Smooth muscle cell (in vitro differentiated cells): ENCODE measurements at regions not wholly inside any gene's neighbourhood (a gene's known extent, or its start where the extent isn't known, plus 50 kb on each side); places are given as distances from the start of the nearest gene placed in this dataset.

Experiments used
- DNase-seq: peaks from one replicate; lab custom pipeline; 2025; ENCODE audit not compliant: unreplicated experiment; lab: John Stamatoyannopoulos, UW
- H2AFZ ChIP-seq: fragments of 200-600 bp; sonication (generic); 2 replicates; pipeline ENCODE4 v1.6.0; 2016; ENCODE audit warnings: antibody characterized with exemption, low read depth, mild to moderate bottlenecking
- H3F3A ChIP-seq: fragments of 200-600 bp; sonication (generic); 2 replicates; pipeline ENCODE4 v1.6.0; 2017; ENCODE audit warnings: antibody characterized with exemption, low read depth
- H3K27ac ChIP-seq: fragments of 200-600 bp; sonication (generic); 2 replicates; pipeline ENCODE4 v1.5.1; 2016; ENCODE audit warnings: low read depth, mild to moderate bottlenecking
- H3K27me3 ChIP-seq: fragments of 200-600 bp; sonication (generic); 2 replicates; pipeline ENCODE4 v1.6.1; 2016; ENCODE audit warnings: low read depth, mild to moderate bottlenecking
- H3K36me3 ChIP-seq: fragments of 200-600 bp; sonication (generic); 2 replicates; pipeline ENCODE4 v1.5.1; 2016; ENCODE audit warnings: low read depth
- H3K4me1 ChIP-seq: fragments of 200-600 bp; sonication (generic); 2 replicates; pipeline ENCODE4 v1.5.1; 2016; ENCODE audit warnings: low read depth
- H3K4me2 ChIP-seq: fragments of 200-600 bp; sonication (generic); 2 replicates; pipeline ENCODE4 v1.6.0; 2016; ENCODE audit warnings: mild to moderate bottlenecking
- H3K4me3 ChIP-seq: fragments of 200-600 bp; sonication (generic); 2 replicates; pipeline ENCODE4 v1.5.1; 2016; ENCODE audit warnings: mild to moderate bottlenecking
- H3K79me2 ChIP-seq: fragments of 200-600 bp; sonication (generic); 2 replicates; pipeline ENCODE4 v1.6.0; 2016; ENCODE audit warnings: low read depth, mild to moderate bottlenecking
- H3K9ac ChIP-seq: fragments of 200-600 bp; sonication (generic); 2 replicates; pipeline ENCODE4 v1.6.0; 2016; ENCODE audit warnings: low read depth
- H3K9me3 ChIP-seq: fragments of 200-600 bp; sonication (generic); replicated peaks from 2 replicates; pipeline ENCODE4 v1.5.1; 2016; ENCODE audit warnings: low read depth
- H4K20me1 ChIP-seq: fragments of 200-600 bp; sonication (generic); 2 replicates; pipeline ENCODE4 v1.6.0; 2016; ENCODE audit warnings: low read depth
- WGBS: methylation state at CpG from one replicate; pipeline ENCODE4 v1.1.7; 2016; ENCODE audit warnings: low lambda C conversion rate; 5-methylcytosine and 5-hydroxymethylcytosine counted together
- TF ChIP-seq, protein P1 (sequence below): fragments of 200-600 bp; sonication (generic); IDR thresholded peaks from 2 replicates; pipeline ENCODE4 v1.5.1; 2017; ENCODE audit warnings: borderline replicate concordance, mild to moderate bottlenecking, antibody characterized with exemption; ENCODE audit not compliant: insufficient read depth, poor library complexity, severe bottlenecking

DNA sequence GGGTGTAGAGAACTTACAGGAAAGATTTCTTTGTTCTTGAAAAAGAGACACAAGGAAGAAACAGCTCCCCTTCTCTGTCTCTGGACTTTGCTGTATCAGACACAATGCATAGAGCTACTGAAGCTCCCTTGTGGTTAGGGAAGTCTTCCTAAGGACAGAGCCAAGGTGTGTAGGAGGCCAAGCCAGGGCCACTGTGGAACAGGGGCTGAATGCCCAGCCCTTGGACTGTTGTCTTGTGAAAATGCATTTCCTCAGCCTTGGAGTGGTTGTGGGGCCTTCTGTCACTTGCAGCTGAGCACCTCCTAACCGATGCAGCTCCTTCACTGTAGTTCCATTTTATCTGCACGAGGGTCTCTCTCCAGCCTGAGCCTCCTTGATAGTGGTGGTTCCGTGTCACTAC lies 353.4 kb downstream of the CCSER2 start:
- no peak overlapping the region for H3K27ac ChIP-seq
- no peaks in the 10 kb centered on the region for H3K4me1 ChIP-seq
- DNase-seq: no peak
- no peaks in the 10 kb centered on the region for H3K36me3 ChIP-seq
- no peaks in the 10 kb centered on the region for H3K27me3 ChIP-seq
- no peak overlapping the region for H3K4me3 ChIP-seq
- H4K20me1 ChIP-seq: no peaks in the 10 kb centered on the region
- no peak overlapping the region for H3K4me2 ChIP-seq
- H3K9ac ChIP-seq: no peak overlapping the region
- no peaks in the 10 kb centered on the region for H3K9me3 ChIP-seq
- TF ChIP-seq, protein P1, sequence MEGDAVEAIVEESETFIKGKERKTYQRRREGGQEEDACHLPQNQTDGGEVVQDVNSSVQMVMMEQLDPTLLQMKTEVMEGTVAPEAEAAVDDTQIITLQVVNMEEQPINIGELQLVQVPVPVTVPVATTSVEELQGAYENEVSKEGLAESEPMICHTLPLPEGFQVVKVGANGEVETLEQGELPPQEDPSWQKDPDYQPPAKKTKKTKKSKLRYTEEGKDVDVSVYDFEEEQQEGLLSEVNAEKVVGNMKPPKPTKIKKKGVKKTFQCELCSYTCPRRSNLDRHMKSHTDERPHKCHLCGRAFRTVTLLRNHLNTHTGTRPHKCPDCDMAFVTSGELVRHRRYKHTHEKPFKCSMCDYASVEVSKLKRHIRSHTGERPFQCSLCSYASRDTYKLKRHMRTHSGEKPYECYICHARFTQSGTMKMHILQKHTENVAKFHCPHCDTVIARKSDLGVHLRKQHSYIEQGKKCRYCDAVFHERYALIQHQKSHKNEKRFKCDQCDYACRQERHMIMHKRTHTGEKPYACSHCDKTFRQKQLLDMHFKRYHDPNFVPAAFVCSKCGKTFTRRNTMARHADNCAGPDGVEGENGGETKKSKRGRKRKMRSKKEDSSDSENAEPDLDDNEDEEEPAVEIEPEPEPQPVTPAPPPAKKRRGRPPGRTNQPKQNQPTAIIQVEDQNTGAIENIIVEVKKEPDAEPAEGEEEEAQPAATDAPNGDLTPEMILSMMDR: no peak
- no peak overlapping the region for H2AFZ ChIP-seq
- WGBS: 97% methylated on average over 3 of the region's 3 CpGs
- H3F3A ChIP-seq: no peaks in the 10 kb centered on the region
- no peaks in the 10 kb centered on the region for H3K79me2 ChIP-seq

- H3K27me3 ChIP-seq: no peaks in the 10 kb centered on the region
- no peak overlapping the region for H3K9ac ChIP-seq
- H3K4me2 ChIP-seq: no peak overlapping the region
- H3K79me2 ChIP-seq: no peaks in the 10 kb centered on the region
- H2AFZ ChIP-seq: no peak overlapping the region
- no peak overlapping the region for H3K27ac ChIP-seq
- WGBS: 96% methylated on average over 2 of the region's 2 CpGs
- H3K4me3 ChIP-seq: no peak overlapping the region
- H3K36me3 ChIP-seq: no peaks in the 10 kb centered on the region
- H4K20me1 ChIP-seq: no peaks in the 10 kb centered on the region
- no peak for DNase-seq
- H3F3A ChIP-seq: no peaks in the 10 kb centered on the region
- TF ChIP-seq, protein P1: no peak
- H3K9me3 ChIP-seq: no peaks in the 10 kb centered on the region
- no peaks in the 10 kb centered on the region for H3K4me1 ChIP-seq
Measured at GRCh38 chr10:84683550-84683949, 355.2 kb downstream of the CCSER2 start.

DNA sequence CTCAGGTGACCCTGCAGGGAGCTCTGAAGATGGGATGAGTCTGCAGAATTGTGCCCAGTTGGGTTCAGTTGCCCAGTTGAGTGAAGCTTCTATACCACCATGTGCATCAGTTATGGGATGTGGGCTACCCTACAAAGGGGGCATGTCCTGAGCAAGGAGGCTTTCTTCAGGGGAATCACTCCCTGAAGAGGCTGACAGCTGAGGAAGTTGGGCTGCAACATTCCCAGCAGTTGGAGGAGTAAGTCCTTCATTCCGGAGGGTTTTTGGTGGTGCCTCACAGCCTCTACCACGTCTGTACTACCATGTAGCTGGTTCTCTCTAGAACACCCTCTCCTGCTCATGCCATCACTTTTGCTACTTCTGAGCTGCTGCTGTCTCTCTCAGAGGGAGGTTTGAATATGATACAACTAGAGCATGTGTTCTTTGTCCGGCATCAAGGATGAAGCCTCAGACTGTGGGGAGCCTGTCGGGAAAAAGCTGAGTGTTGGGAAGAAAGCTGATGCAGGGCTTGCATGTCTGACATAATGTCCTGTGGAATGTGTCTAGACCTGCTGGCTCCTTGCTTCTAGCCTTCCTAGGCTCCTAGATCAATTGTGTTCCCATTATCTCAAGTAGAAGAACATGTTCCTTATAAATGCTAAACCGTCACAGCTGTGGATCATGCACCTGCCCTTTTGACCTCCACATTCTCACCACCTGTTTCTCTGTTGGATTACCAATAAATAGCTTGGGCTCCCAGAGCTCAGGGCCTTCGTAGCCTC lies 355.8 kb downstream of the CCSER2 start:
- TF ChIP-seq, protein P1: no peak
- H3K27me3 ChIP-seq: no peaks in the 10 kb centered on the region
- H3K4me3 ChIP-seq: no peak overlapping the region
- H4K20me1 ChIP-seq: no peaks in the 10 kb centered on the region
- H3K79me2 ChIP-seq: no peaks in the 10 kb centered on the region
- H3K9ac ChIP-seq: no peak overlapping the region
- H3F3A ChIP-seq: no peaks in the 10 kb centered on the region
- H3K4me2 ChIP-seq: no peak overlapping the region
- no peak for DNase-seq
- 84% methylated on average over 6 of the region's 6 CpGs for WGBS
- no peak overlapping the region for H3K27ac ChIP-seq
- no peaks in the 10 kb centered on the region for H3K36me3 ChIP-seq
- no peaks in the 10 kb centered on the region for H3K9me3 ChIP-seq
- no peak overlapping the region for H2AFZ ChIP-seq
- no peaks in the 10 kb centered on the region for H3K4me1 ChIP-seq

- no peak overlapping the region for H3K4me2 ChIP-seq
- H3K9ac ChIP-seq: no peak overlapping the region
- no peaks in the 10 kb centered on the region for H3K4me1 ChIP-seq
- no peaks in the 10 kb centered on the region for H3K9me3 ChIP-seq
- H4K20me1 ChIP-seq: no peaks in the 10 kb centered on the region
- TF ChIP-seq, protein P1: no peak
- H3F3A ChIP-seq: no peaks in the 10 kb centered on the region
- no peaks in the 10 kb centered on the region for H3K79me2 ChIP-seq
- H2AFZ ChIP-seq: no peak overlapping the region
- H3K36me3 ChIP-seq: no peaks in the 10 kb centered on the region
- 94% methylated on average over 3 of the region's 3 CpGs for WGBS
- H3K4me3 ChIP-seq: no peak overlapping the region
- H3K27ac ChIP-seq: no peak overlapping the region
- no peaks in the 10 kb centered on the region for H3K27me3 ChIP-seq
- no peak for DNase-seq
Measured at GRCh38 chr10:84685047-84685660, 356.8 kb downstream of the CCSER2 start.
